Stomach (tissue), 8 donors: ENCODE measurements at regions not wholly inside any gene's neighbourhood (a gene's known extent, or its start where the extent isn't known, plus 50 kb on each side); places are given as distances from the start of the nearest gene placed in this dataset.

Source experiments
- DNase-seq, 2 donors: peaks; one replicate each; pipeline versions ENCODE4 v3.0.0 to v3.0.0-alpha.2; 2013 to 2019
- H3K27ac ChIP-seq, 5 donors: fragments of 200-600 bp in 4 of 5; sonication (generic) in 4 of 5; one replicate each; pipeline ENCODE4 v1.5.1; 2013 to 2019; ENCODE audit warnings: mild to moderate bottlenecking in 1 of 5, moderate library complexity in 1 of 5
- H3K27me3 ChIP-seq, 3 donors: fragments of 200-600 bp; sonication (generic); one replicate each; pipeline ENCODE4 v1.5.1; 2017 to 2019; ENCODE audit warnings: mixed run types in 1 of 3
- H3K36me3 ChIP-seq, 4 donors: fragments of 200-600 bp; sonication (generic); 1 replicate in 3 of 4; 2 replicates in 1 of 4; pipeline ENCODE4 v1.5.1; 2016 to 2019
- H3K4me1 ChIP-seq, 4 donors: fragments of 200-600 bp; sonication (generic); one replicate each; pipeline ENCODE4 v1.5.1; 2016 to 2019
- H3K4me3 ChIP-seq, 4 donors: fragments of 200-600 bp; sonication (generic) in 3 of 4; one replicate each; pipeline ENCODE4 v1.5.1; 2016 to 2019; ENCODE audit warnings: mild to moderate bottlenecking in 1 of 4
- H3K9me3 ChIP-seq, 4 donors: fragments of 200-600 bp; sonication (generic); one replicate each; pipeline ENCODE4 v1.5.1; 2016 to 2019
- CTCF ChIP-seq, 7 experiments: fragments of 450-650 bp in 4 of 7; fragments of 200-600 bp in 3 of 7; sonication (generic) in 3 of 7; IDR thresholded peaks; one replicate each; pipeline ENCODE4 v1.5.1; 2016 to 2019; ENCODE audit warnings: antibody characterized with exemption in 7 of 7, control low read depth in 2 of 7, mild to moderate bottlenecking in 1 of 7
- EP300 ChIP-seq: sonication (generic); formaldehyde crosslinking; IDR thresholded peaks from one replicate; pipeline ENCODE4 v1.6.1; 2017; ENCODE audit warnings: antibody characterized with exemption
- POLR2A ChIP-seq, 4 donors: fragments of 450-650 bp; IDR thresholded peaks; one replicate each; pipeline ENCODE4 v1.6.1; 2016; ENCODE audit warnings: antibody characterized with exemption in 4 of 4, control low read depth in 2 of 4, mild to moderate bottlenecking in 1 of 4, moderate library complexity in 1 of 4
- POLR2AphosphoS5 ChIP-seq, 3 donors: sonication (generic); formaldehyde crosslinking; IDR thresholded peaks; one replicate each; pipeline ENCODE4 v1.6.1; 2016; ENCODE audit warnings: antibody characterized with exemption in 3 of 3
- WGBS, 5 donors: extraction: QIAGEN DNeasy Blood & Tissue Kit in 3 of 5; methylation state at CpG; one replicate each; pipeline versions ENCODE4 v1.1.5 to v1.1.7; 2013 to 2018; 5-methylcytosine and 5-hydroxymethylcytosine counted together
- intact Hi-C: fragments of 100-400 bp; cut with DNase I; formaldehyde crosslinking; loops from one replicate; pipeline ENCODE4 v1.15.1; 2023; ENCODE audit warnings: low total_unique reads
- small RNA-seq, 4 donors: library from RNA; depleted of rRNA; stranded (forward); fragments of <200 nt; gene quantifications; one replicate each; pipeline ENCODE3, GENCODE V24; 2016
- donor health status: healthy with polysubstance abuse.
- donor health status: Bipolar disorder and iron deficiency.
- donor health status: healthy.

- Histone ChIP-seq H3K9me3 (no peaks in the 10 kb centered on the region), H3K4me1 (no peaks in the 10 kb centered on the region), H3K27me3 (no peaks in the 10 kb centered on the region), H3K36me3 (no peaks in the 10 kb centered on the region), H3K27ac (no peak overlapping the region), H3K4me3 (no peak overlapping the region)
- intact Hi-C loops: no loop called here
- no peak for DNase-seq
- WGBS, 5 donors: 67 to 75% (median 73%) methylated on average over 5 of the region's 5 CpGs
- no peak for TF ChIP-seq POLR2AphosphoS5 (IDR thresholded peaks at IDR 0.05)
- no peak for TF ChIP-seq POLR2A (IDR thresholded peaks at IDR 0.05)
- no peak for TF ChIP-seq CTCF (IDR thresholded peaks at IDR 0.05)
- no peak for TF ChIP-seq EP300
These were observed 67.7 kb upstream of the ST8SIA4 start for GRCh38 chr5:100970646-100971255.

GRCh38 chr5:100965291-100965690, 62.2 kb upstream of the ST8SIA4 start:
- Histone ChIP-seq H3K4me1 (no peaks in the 10 kb centered on the region), H3K9me3 (no peaks in the 10 kb centered on the region), H3K36me3 (no peaks in the 10 kb centered on the region), H3K27ac (no peak overlapping the region), H3K4me3 (no peak overlapping the region), H3K27me3 (no peaks in the 10 kb centered on the region)
- DNase-seq: no peak
- TF ChIP-seq EP300 (no peak), CTCF (IDR thresholded peaks at IDR 0.05) (no peak)
- intact Hi-C loops: no loop called here

Small RNAs in the stretch of these regions (small RNA-seq; reads per million reads assigned to genes)
- gene RN7SL802P: 0 reads per million in 4 donors
- gene RNA5SP188: 0 reads per million in 4 donors
